ENCODE measurements at regions not wholly inside any gene's neighbourhood (a gene's known extent, or its start where the extent isn't known, plus 50 kb on each side); places are given as distances from the start of the nearest gene placed in this dataset.

- 97% methylated on average over 3 of the region's 3 CpGs for WGBS
- peaks cover 0 to 13% (median 12%) of the 10 kb centered on the region in 4 donors for H3K4me1 ChIP-seq
- intact Hi-C loops (cut with DNase I) = no loop called here
These were observed 169.1 kb downstream of the IBTK start for GRCh38 chr6:82078286-82078908.

GRCh38 chr6:82076916-82077315, 170.6 kb downstream of the IBTK start:
- no peaks in the 10 kb centered on the region for H3K27me3 ChIP-seq
- WGBS = 14% methylated on average over 1 of the region's 1 CpG
- H3K36me3 ChIP-seq = no peaks in the 10 kb centered on the region
- TF ChIP-seq POLR2A (IDR thresholded peaks at IDR 0.05; ENCODE audit: low read depth) (no peak), POLR2AphosphoS5 (IDR thresholded peaks at IDR 0.05) (no peak), EP300 (IDR thresholded peaks at IDR 0.05) (no peak), CTCF (IDR thresholded peaks at IDR 0.05) (no peak)
- intact Hi-C loops (cut with DNase I) = no loop called here
- peaks cover 0 to 13% (median 12%) of the 10 kb centered on the region in 4 donors for H3K4me1 ChIP-seq
- no peak for DNase-seq (ENCODE audit: extremely low spot score)
- no peaks in the 10 kb centered on the region for H3K9me3 ChIP-seq
- H3K27ac ChIP-seq (replicated peaks in 1 of 4) = no peak overlapping the region
- H3K4me3 ChIP-seq = no peak overlapping the region

More at GRCh38 chr6:82078286-82078908, 169.1 kb downstream of the IBTK start:
- Histone ChIP-seq H3K27ac (replicated peaks in 1 of 4) (no peak overlapping the region), H3K36me3 (no peaks in the 10 kb centered on the region), H3K4me3 (no peak overlapping the region), H3K9me3 (no peaks in the 10 kb centered on the region), H3K27me3 (no peaks in the 10 kb centered on the region)
- no peak for DNase-seq (ENCODE audit: extremely low spot score)
- TF ChIP-seq CTCF (IDR thresholded peaks at IDR 0.05) (no peak), POLR2AphosphoS5 (IDR thresholded peaks at IDR 0.05) (no peak), POLR2A (IDR thresholded peaks at IDR 0.05; ENCODE audit: low read depth) (no peak)

GRCh38 chr6:82074556-82074955, 173.0 kb downstream of the IBTK start:
- Histone ChIP-seq H3K4me3 (no peak overlapping the region), H3K4me1 (peaks cover 0 to 13% (median 12%) of the 10 kb centered on the region in 4 donors), H3K36me3 (no peaks in the 10 kb centered on the region), H3K27ac (replicated peaks in 1 of 4) (no peak overlapping the region), H3K9me3 (no peaks in the 10 kb centered on the region), H3K27me3 (no peaks in the 10 kb centered on the region)
- no peak for DNase-seq (ENCODE audit: extremely low spot score)
- intact Hi-C loops (cut with DNase I) = no loop called here
- TF ChIP-seq CTCF (IDR thresholded peaks at IDR 0.05) (no peak), POLR2A (IDR thresholded peaks at IDR 0.05; ENCODE audit: low read depth) (no peak), POLR2AphosphoS5 (IDR thresholded peaks at IDR 0.05) (no peak), EP300 (IDR thresholded peaks at IDR 0.05) (no peak)
- WGBS = 73% methylated on average over 2 of the region's 2 CpGs

- DNase-seq (ENCODE audit: extremely low spot score) = no peak
- no peak for TF ChIP-seq EP300 (IDR thresholded peaks at IDR 0.05)
- TF ChIP-seq CTCF (IDR thresholded peaks at IDR 0.05) = no peak
- no peak for TF ChIP-seq POLR2A (IDR thresholded peaks at IDR 0.05; ENCODE audit: low read depth)
- no peak for TF ChIP-seq POLR2AphosphoS5 (IDR thresholded peaks at IDR 0.05)
- WGBS = 93% methylated on average over 5 of the region's 5 CpGs
- Histone ChIP-seq H3K27me3 (no peaks in the 10 kb centered on the region), H3K27ac (replicated peaks in 1 of 4) (no peak overlapping the region), H3K36me3 (no peaks in the 10 kb centered on the region), H3K4me1 (peaks cover 0 to 13% (median 12%) of the 10 kb centered on the region in 4 donors), H3K4me3 (no peak overlapping the region), H3K9me3 (no peaks in the 10 kb centered on the region)
- intact Hi-C loops (cut with DNase I) = no loop called here
These were observed 174.1 kb downstream of the IBTK start for GRCh38 chr6:82073484-82073883.

- no peak overlapping the region for H3K27ac ChIP-seq (replicated peaks in 1 of 4)
- intact Hi-C loops (cut with DNase I) = no loop called here
- H3K36me3 ChIP-seq = no peaks in the 10 kb centered on the region
- peaks cover 0 to 13% (median 12%) of the 10 kb centered on the region in 4 donors for H3K4me1 ChIP-seq
- 91% methylated on average over 4 of the region's 4 CpGs for WGBS
- no peaks in the 10 kb centered on the region for H3K9me3 ChIP-seq
- TF ChIP-seq CTCF (IDR thresholded peaks at IDR 0.05) (no peak), POLR2A (IDR thresholded peaks at IDR 0.05; ENCODE audit: low read depth) (no peak), EP300 (IDR thresholded peaks at IDR 0.05) (no peak), POLR2AphosphoS5 (IDR thresholded peaks at IDR 0.05) (no peak)
- H3K4me3 ChIP-seq = no peak overlapping the region
- H3K27me3 ChIP-seq = no peaks in the 10 kb centered on the region
- DNase-seq (ENCODE audit: extremely low spot score) = no peak
These were observed 174.8 kb downstream of the IBTK start for GRCh38 chr6:82072751-82073150.
